OCI-LY7 (cell line): ENCODE measurements at regions not wholly inside any gene's neighbourhood (a gene's known extent, or its start where the extent isn't known, plus 50 kb on each side); places are given as distances from the start of the nearest gene placed in this dataset.

Experiments used
- BruUV-seq: library from RNA; stranded (reverse); fragments of 400-500 nt; replicated peaks from 2 replicates; lab custom pipeline; 2021; lab: Mats Ljungman, UMichigan
- CTCF ChIA-PET: fragments of 300-600 bp; sonication (Branson Sonifier 250); formaldehyde crosslinking; loops from one replicate; lab custom pipeline; 2022; ENCODE audit warnings: antibody characterized with exemption; ENCODE audit not compliant: unreplicated experiment; lab: Charles Lee
- POLR2A ChIA-PET: fragments of 300-600 bp; sonication (Branson Sonifier 250); formaldehyde crosslinking; loops from one replicate; lab custom pipeline; 2022; ENCODE audit warnings: antibody characterized with exemption; lab: Charles Lee
- DNase-seq: peaks from one replicate; pipeline ENCODE4 v3.0.0-alpha.2; 2015; ENCODE audit warnings: low spot score
- H2AFZ ChIP-seq: fragments of 200-600 bp; sonication (generic), shearing (Covaris generic); 2 replicates; pipeline ENCODE4 v1.6.1; 2014; ENCODE audit warnings: mild to moderate bottlenecking, antibody characterized with exemption, low read length, moderate library complexity
- H3K27ac ChIP-seq: fragments of 200-600 bp; sonication (generic); 2 replicates; pipeline ENCODE4 v1.5.1; 2014; ENCODE audit warnings: mixed run types, low read depth, mild to moderate bottlenecking, moderate library complexity, low read length, inconsistent platforms; ENCODE audit not compliant: poor library complexity, severe bottlenecking
- H3K36me3 ChIP-seq: fragments of 200-600 bp; sonication (generic); 2 replicates; pipeline ENCODE4 v1.6.1; 2014; ENCODE audit warnings: mild to moderate bottlenecking, antibody characterized with exemption, low read length, moderate library complexity, mixed read lengths; ENCODE audit not compliant: insufficient read depth
- H3K4me1 ChIP-seq: fragments of 200-600 bp; sonication (generic); 2 replicates; pipeline ENCODE4 v1.5.1; 2014; ENCODE audit warnings: mild to moderate bottlenecking, low read length; ENCODE audit not compliant: insufficient read depth, poor library complexity, severe bottlenecking
- H3K4me2 ChIP-seq: fragments of 200-600 bp; sonication (generic); 2 replicates; pipeline ENCODE4 v1.6.1; 2014; ENCODE audit warnings: mild to moderate bottlenecking, low read length
- H3K4me3 ChIP-seq: fragments of 200-600 bp; sonication (generic); 2 replicates; pipeline ENCODE4 v1.5.1; 2014; ENCODE audit warnings: mild to moderate bottlenecking, low read depth, low read length; ENCODE audit not compliant: poor library complexity, severe bottlenecking
- H3K79me2 ChIP-seq: fragments of 200-600 bp; sonication (generic); 2 replicates; pipeline ENCODE4 v1.6.1; 2016; ENCODE audit warnings: low read depth, mild to moderate bottlenecking, low read length, moderate library complexity, mixed read lengths; ENCODE audit not compliant: insufficient read depth
- H3K9me2 ChIP-seq: fragments of 200-600 bp; sonication (generic); 2 replicates; pipeline ENCODE4 v1.6.1; 2016; ENCODE audit warnings: mild to moderate bottlenecking, low read length, mixed read lengths; ENCODE audit not compliant: insufficient read depth
- H3K9me3 ChIP-seq: fragments of 200-600 bp; sonication (generic); 2 replicates; pipeline ENCODE4 v1.6.1; 2014; ENCODE audit warnings: mild to moderate bottlenecking, mixed run types, low read length, mixed read lengths
- H4K20me1 ChIP-seq: fragments of 200-600 bp; sonication (generic); 2 replicates; pipeline ENCODE4 v1.6.1; 2014; ENCODE audit warnings: mild to moderate bottlenecking, antibody characterized with exemption, low read length, moderate library complexity, mixed read lengths; ENCODE audit not compliant: insufficient read depth
- EZH2phosphoT487 ChIP-seq: fragments of 200-600 bp; sonication (generic); IDR thresholded peaks from 2 replicates; pipeline ENCODE4 v1.6.1; 2018; ENCODE audit warnings: low read depth, borderline replicate concordance, mild to moderate bottlenecking, mixed run types, antibody characterized with exemption, low read length, moderate library complexity, mixed read lengths
- intact Hi-C: fragments of 100-400 bp; cut with micrococcal nuclease; formaldehyde crosslinking; loops from one replicate; pipeline ENCODE4 v1.10.0; 2022; ENCODE audit not compliant: unreplicated experiment
- TF ChIP-seq, protein P1 (sequence below): fragments of 200-600 bp; sonication (generic); conservative IDR thresholded peaks from 2 replicates; pipeline ENCODE4 v1.5.1; 2014; ENCODE audit warnings: mild to moderate bottlenecking, antibody characterized with exemption, low read length, moderate library complexity, mixed read lengths

DNA sequence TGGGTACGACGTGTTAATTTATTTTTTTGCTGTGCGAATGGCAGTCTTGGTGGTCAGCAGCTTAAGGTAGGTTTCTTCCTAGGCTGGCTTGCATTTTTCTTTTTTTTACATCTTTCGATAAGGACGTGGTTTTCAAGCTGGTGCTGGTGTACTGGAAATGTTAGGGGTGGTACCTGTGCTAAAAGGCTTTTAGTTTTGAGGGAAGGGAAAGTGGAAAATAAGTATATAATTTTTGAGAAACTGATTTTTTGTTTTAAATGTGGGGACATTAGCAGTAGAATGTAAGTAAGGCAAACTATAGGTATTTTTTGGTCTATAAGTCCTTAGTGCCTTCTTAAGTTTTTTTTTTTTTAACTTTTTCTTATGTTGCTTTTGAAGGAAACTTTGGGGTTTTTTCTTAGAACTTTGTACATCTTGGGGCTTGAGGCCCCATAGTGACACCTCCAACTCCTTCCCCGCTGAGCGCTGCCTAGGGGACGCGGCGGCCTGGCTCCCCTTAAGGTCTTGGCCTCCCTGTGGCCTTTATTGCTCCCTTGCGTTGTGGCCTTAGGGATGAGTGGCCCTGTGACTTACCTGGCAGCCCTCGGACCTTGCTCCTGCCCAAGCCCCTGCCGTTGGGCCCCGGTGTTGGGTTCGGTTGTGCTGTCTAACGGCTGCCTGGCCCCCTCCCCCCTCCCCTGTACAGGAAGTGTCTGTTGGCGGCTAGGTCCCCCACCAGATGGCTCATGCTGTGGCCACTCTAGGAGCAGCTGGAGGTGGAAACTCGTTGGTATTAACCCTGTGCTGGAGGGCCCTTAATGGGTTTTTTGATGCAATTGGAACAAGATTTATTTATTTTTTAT, 88.0 kb upstream of the RPRML start:
- Histone ChIP-seq H3K4me3 (peak overlapping the region; percentile 81), H4K20me1 (no peaks in the 10 kb centered on the region), H3K9me3 (0 out of 2 replicates have a peak, but pooled peaks cover 7% of the 10 kb centered on the region), H3K9me2 (no peaks in the 10 kb centered on the region), H3K27ac (peak overlapping the region; percentile 67), H3K79me2 (peaks cover 6% of the 10 kb centered on the region; the same call in 1 of the 2 replicates), H3K36me3 (peaks cover 19% of the 10 kb centered on the region), H3K4me1 (peaks cover 18% of the 10 kb centered on the region), H3K4me2 (peak overlapping the region; percentile 81), H2AFZ (peak overlapping the region; percentile 76; the same call in 1 of the 2 replicates)
- no peak for TF ChIP-seq EZH2phosphoT487
- TF ChIP-seq, protein P1, sequence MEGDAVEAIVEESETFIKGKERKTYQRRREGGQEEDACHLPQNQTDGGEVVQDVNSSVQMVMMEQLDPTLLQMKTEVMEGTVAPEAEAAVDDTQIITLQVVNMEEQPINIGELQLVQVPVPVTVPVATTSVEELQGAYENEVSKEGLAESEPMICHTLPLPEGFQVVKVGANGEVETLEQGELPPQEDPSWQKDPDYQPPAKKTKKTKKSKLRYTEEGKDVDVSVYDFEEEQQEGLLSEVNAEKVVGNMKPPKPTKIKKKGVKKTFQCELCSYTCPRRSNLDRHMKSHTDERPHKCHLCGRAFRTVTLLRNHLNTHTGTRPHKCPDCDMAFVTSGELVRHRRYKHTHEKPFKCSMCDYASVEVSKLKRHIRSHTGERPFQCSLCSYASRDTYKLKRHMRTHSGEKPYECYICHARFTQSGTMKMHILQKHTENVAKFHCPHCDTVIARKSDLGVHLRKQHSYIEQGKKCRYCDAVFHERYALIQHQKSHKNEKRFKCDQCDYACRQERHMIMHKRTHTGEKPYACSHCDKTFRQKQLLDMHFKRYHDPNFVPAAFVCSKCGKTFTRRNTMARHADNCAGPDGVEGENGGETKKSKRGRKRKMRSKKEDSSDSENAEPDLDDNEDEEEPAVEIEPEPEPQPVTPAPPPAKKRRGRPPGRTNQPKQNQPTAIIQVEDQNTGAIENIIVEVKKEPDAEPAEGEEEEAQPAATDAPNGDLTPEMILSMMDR = peak; percentile 42; the same call in 1 of the 2 replicates
- CTCF ChIA-PET = no interaction called here
- DNase-seq = peak; percentile 94
- BruUV-seq = TSS peak; percentile 78
- POLR2A ChIA-PET = no interaction called here
- intact Hi-C loops = loop anchor here (2.0 to 5.0 kb wide), 2 partner anchors 34 to 250 kb away; no protein-coding TSS in a partner anchor

DNA sequence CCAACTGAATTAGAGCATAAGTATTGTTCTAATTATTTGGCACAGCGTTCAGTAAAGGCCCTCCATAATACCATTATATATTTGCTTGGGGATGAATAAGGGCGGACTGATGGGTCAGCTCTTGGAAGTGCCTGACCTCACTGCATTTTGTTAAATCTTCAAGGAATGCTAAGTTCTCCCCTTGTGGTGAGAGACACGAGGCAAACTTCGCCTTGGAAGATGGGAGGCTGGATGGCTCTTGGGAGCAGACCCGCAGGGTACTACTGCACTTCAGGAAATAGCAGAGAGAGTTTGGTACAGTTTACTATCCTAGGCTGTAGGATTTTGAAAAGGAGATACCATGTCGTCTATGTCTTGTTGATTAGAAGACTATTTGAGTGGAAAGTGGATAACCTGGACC, 87.0 kb upstream of the RPRML start:
- no peak overlapping the region for H3K27ac ChIP-seq
- no peaks in the 10 kb centered on the region for H3K9me2 ChIP-seq
- ChIA-PET CTCF (no interaction called here), POLR2A (no interaction called here)
- H3K4me3 ChIP-seq = no peak overlapping the region
- peaks cover 17% of the 10 kb centered on the region for H3K36me3 ChIP-seq
- intact Hi-C loops = loop anchor here (2.0 to 5.0 kb wide), 2 partner anchors 35 to 251 kb away; no protein-coding TSS in a partner anchor
- DNase-seq = no peak
- BruUV-seq = no TSS peak
- H3K4me2 ChIP-seq = peak overlapping the region; percentile 81
- H3K79me2 ChIP-seq = peaks cover 6% of the 10 kb centered on the region; the same call in 1 of the 2 replicates
- H3K9me3 ChIP-seq = 0 out of 2 replicates have a peak, but pooled peaks cover 7% of the 10 kb centered on the region
- peaks cover 14% of the 10 kb centered on the region for H3K4me1 ChIP-seq
- no peak overlapping the region for H2AFZ ChIP-seq
- H4K20me1 ChIP-seq = no peaks in the 10 kb centered on the region
- TF ChIP-seq, protein P1 = no peak
- no peak for TF ChIP-seq EZH2phosphoT487

DNA sequence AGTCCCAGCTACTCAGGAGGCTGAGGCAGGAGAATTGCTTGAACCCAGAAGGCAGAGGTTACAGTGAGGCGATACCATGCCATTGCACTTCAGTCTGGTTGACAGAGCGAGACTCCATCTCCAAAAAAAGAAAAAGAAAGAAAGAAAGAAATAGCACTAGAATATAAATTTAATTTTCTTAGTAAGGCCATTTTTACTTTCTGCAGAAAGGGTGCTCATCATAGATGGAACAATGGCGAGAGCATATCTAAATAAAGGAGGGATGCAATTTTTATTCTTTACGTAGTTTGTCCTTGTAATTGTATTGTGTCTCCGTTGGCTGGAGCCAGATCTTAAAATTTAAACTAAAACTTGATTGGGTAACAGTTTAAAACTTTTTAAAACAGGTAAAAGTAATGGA, 85.6 kb upstream of the RPRML start:
- peaks cover 6% of the 10 kb centered on the region; the same call in 1 of the 2 replicates for H3K79me2 ChIP-seq
- CTCF ChIA-PET = no interaction called here
- no TSS peak for BruUV-seq
- no peaks in the 10 kb centered on the region for H3K9me2 ChIP-seq
- no peak for DNase-seq
- H3K4me1 ChIP-seq = peaks cover 8% of the 10 kb centered on the region
- intact Hi-C loops = loop anchor here (5.0 kb wide), 1 partner anchor 253 kb away; no protein-coding TSS in a partner anchor
- peaks cover 15% of the 10 kb centered on the region for H3K36me3 ChIP-seq
- 0 out of 2 replicates have a peak, but pooled peaks cover 7% of the 10 kb centered on the region for H3K9me3 ChIP-seq
- H3K4me2 ChIP-seq = no peak overlapping the region
- no peaks in the 10 kb centered on the region for H4K20me1 ChIP-seq
- TF ChIP-seq, protein P1 = no peak
- no peak for TF ChIP-seq EZH2phosphoT487
- no peak overlapping the region for H3K4me3 ChIP-seq
- H3K27ac ChIP-seq = no peak overlapping the region
- POLR2A ChIA-PET = no interaction called here
- no peak overlapping the region for H2AFZ ChIP-seq
